ENCODE measurements at regions not wholly inside any gene's neighbourhood (a gene's known extent, or its start where the extent isn't known, plus 50 kb on each side); places are given as distances from the start of the nearest gene placed in this dataset.
"Not testable (repeated sequence)": the region's sequence is repeated elsewhere in the genome, so short reads cannot be mapped to it uniquely, and the experiment has no call there.

GRCh38 chr20:26347396-26347795 is 650.7 kb upstream of the ZNF337 start (continued):
- no peak for TF ChIP-seq CTCF (conservative IDR thresholded peaks at IDR 0.05; ENCODE audit: low read depth in 2 of 2)
- TF ChIP-seq EZH2 (IDR thresholded peaks at IDR 0.05; ENCODE audit: low read depth, unreplicated experiment), result no peak
- no peak for TF ChIP-seq REST (IDR thresholded peaks at IDR 0.05; ENCODE audit: unreplicated experiment)
- TF ChIP-seq ZNF114 (CRISPR knock-in tag; IDR thresholded peaks at IDR 0.05), result no peak

GRCh38 chr20:26340460-26341065 is 643.9 kb upstream of the ZNF337 start:
- not testable (repeated sequence) for H3K36me3 ChIP-seq (ENCODE audit: insufficient read depth); H3K27ac Mint-ChIP-seq; H3K27me3 Mint-ChIP-seq (ENCODE audit: insufficient read depth, low read depth, poor library complexity); H3K4me3 ChIP-seq; H3K4me1 Mint-ChIP-seq; H2AFZ ChIP-seq; H3F3A ChIP-seq (replicated peaks; ENCODE audit: low read depth); H3K27ac ChIP-seq (ENCODE audit: low read depth); H3K4me2 ChIP-seq; DNase-seq (ENCODE audit: low spot score); H3K9me2 ChIP-seq (ENCODE audit: insufficient read depth); H3K4me3 Mint-ChIP-seq; H3K27me3 ChIP-seq (ENCODE audit: insufficient read depth); H3K79me2 ChIP-seq (replicated peaks; ENCODE audit: insufficient read depth); H3K4me1 ChIP-seq (ENCODE audit: insufficient read depth); H4K20me1 ChIP-seq (replicated peaks; ENCODE audit: insufficient read depth); ATAC-seq; H3K36me3 Mint-ChIP-seq (ENCODE audit: low read depth)
- peaks cover 35% of the 10 kb centered on the region; the same call in 2 of the 3 replicates for H3K9me3 Mint-ChIP-seq

GRCh38 chr20:26324177-26324576 is 627.5 kb upstream of the ZNF337 start:
- Mint-ChIP-seq H3K36me3 (ENCODE audit: low read depth) (no peaks in the 10 kb centered on the region), H3K4me3 (no peak overlapping the region), H3K27ac (no peak overlapping the region), H3K27me3 (ENCODE audit: insufficient read depth, low read depth, poor library complexity) (peaks cover 3% of the 10 kb centered on the region), H3K9me3 (no peaks in the 10 kb centered on the region), H3K4me1 (no peaks in the 10 kb centered on the region)
- no peaks in the 10 kb centered on the region for H3K36me3 ChIP-seq (ENCODE audit: insufficient read depth)
- no peaks in the 10 kb centered on the region for H3F3A ChIP-seq (replicated peaks; ENCODE audit: low read depth)
- no peak overlapping the region for H3K27ac ChIP-seq (ENCODE audit: low read depth)
- no peak for DNase-seq (ENCODE audit: low spot score)
- no peaks in the 10 kb centered on the region for H3K9me2 ChIP-seq (ENCODE audit: insufficient read depth)
- no peak overlapping the region for H3K4me2 ChIP-seq
- H3K79me2 ChIP-seq (replicated peaks; ENCODE audit: insufficient read depth), result no peaks in the 10 kb centered on the region
- H3K4me1 ChIP-seq (ENCODE audit: insufficient read depth), result no peaks in the 10 kb centered on the region
- no peaks in the 10 kb centered on the region for H4K20me1 ChIP-seq (replicated peaks; ENCODE audit: insufficient read depth)
- H3K4me3 ChIP-seq, result no peak overlapping the region
- no peaks in the 10 kb centered on the region for H3K27me3 ChIP-seq (ENCODE audit: insufficient read depth)
- ATAC-seq, result no peak
- H2AFZ ChIP-seq, result no peak overlapping the region
- TF ChIP-seq CREB1 (CRISPR knock-in tag; IDR thresholded peaks at IDR 0.05; ENCODE audit: low read depth) (no peak), ZNF114 (CRISPR knock-in tag; IDR thresholded peaks at IDR 0.05) (no peak), JUNB (IDR thresholded peaks at IDR 0.05; ENCODE audit: unreplicated experiment) (no peak), POLR2AphosphoS5 (IDR thresholded peaks at IDR 0.05; ENCODE audit: low read depth) (no peak), NANOG (IDR thresholded peaks at IDR 0.05; ENCODE audit: borderline replicate concordance) (no peak), EZH2phosphoT487 (IDR thresholded peaks at IDR 0.05; ENCODE audit: unreplicated experiment) (no peak), CTCF (conservative IDR thresholded peaks at IDR 0.05; ENCODE audit: low read depth in 2 of 2) (no peak), STAT1 (IDR thresholded peaks at IDR 0.05; ENCODE audit: unreplicated experiment) (no peak), REST (IDR thresholded peaks at IDR 0.05; ENCODE audit: unreplicated experiment) (no peak)

Measured in GM23338 (cell line).